ENCODE measurements at regions not wholly inside any gene's neighbourhood (a gene's known extent, or its start where the extent isn't known, plus 50 kb on each side); places are given as distances from the start of the nearest gene placed in this dataset.

GRCh38 chr5:153432583-153432982 is 57.9 kb upstream of the GRIA1 start:
- no peaks in the 10 kb centered on the region for H3K36me3 Mint-ChIP-seq (ENCODE audit: low read depth)
- no peak overlapping the region for H3K27ac Mint-ChIP-seq
- ATAC-seq, result no peak
- no peaks in the 10 kb centered on the region for H3K9me3 ChIP-seq (ENCODE audit: control insufficient read depth, low read length, poor library complexity, severe bottlenecking)
- no peak overlapping the region for H3K4me3 Mint-ChIP-seq
- no peak for DNase-seq
- no peaks in the 10 kb centered on the region for H3K4me1 Mint-ChIP-seq
- H3K27me3 Mint-ChIP-seq, result no peaks in the 10 kb centered on the region

- no peak for ATAC-seq
- H3K36me3 Mint-ChIP-seq (ENCODE audit: low read depth), result no peaks in the 10 kb centered on the region
Measured at GRCh38 chr5:153437251-153437650, 53.2 kb upstream of the GRIA1 start.

DNA sequence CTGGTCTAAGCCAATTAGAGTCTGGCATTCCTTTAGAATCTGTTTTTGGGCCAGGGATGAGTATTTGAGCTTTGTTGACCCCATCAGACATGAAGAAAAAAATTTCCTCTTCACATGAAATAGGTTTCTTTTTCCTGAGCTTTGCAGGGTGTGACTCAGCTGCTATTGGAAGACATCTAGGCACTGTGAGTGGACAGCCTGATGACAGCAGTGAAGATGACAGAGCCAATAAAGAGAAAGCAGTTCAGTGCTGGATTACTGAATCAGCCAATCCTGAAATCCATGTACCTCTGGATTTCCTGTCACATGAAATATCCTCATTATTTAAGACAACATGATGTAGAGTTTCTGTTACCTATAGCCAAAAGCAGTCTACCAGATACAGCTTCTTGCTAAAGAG is 51.3 kb upstream of the GRIA1 start:
- Mint-ChIP-seq H3K27ac (no peak overlapping the region), H3K4me1 (no peaks in the 10 kb centered on the region), H3K36me3 (ENCODE audit: low read depth) (no peaks in the 10 kb centered on the region), H3K4me3 (no peak overlapping the region), H3K27me3 (no peaks in the 10 kb centered on the region)
- no peak for ATAC-seq
- no peak for DNase-seq
- no peaks in the 10 kb centered on the region for H3K9me3 ChIP-seq (ENCODE audit: control insufficient read depth, low read length, poor library complexity, severe bottlenecking)

More at GRCh38 chr5:153437251-153437650, 53.2 kb upstream of the GRIA1 start:
- no peaks in the 10 kb centered on the region for H3K9me3 ChIP-seq (ENCODE audit: control insufficient read depth, low read length, poor library complexity, severe bottlenecking)
- no peak overlapping the region for H3K27ac Mint-ChIP-seq
- H3K27me3 Mint-ChIP-seq, result no peaks in the 10 kb centered on the region
- DNase-seq, result no peak
- H3K4me1 Mint-ChIP-seq, result no peaks in the 10 kb centered on the region
- H3K4me3 Mint-ChIP-seq, result no peak overlapping the region

Data from T-helper 17 cell (primary cell).